Cardiac muscle cell (in vitro differentiated cells and primary cell): ENCODE measurements at regions not wholly inside any gene's neighbourhood (a gene's known extent, or its start where the extent isn't known, plus 50 kb on each side); places are given as distances from the start of the nearest gene placed in this dataset.

Source experiments
- DNase-seq, 2 donors: peaks; one replicate each; pipeline versions ENCODE4 v3.0.0 to v3.0.0-alpha.2; 2010 to 2017; ENCODE audit warnings: low read depth in 1 of 2, low spot score in 1 of 2
- H3K27ac ChIP-seq: fragments of 200-600 bp; sonication (generic); 2 replicates; pipeline ENCODE4 v1.5.1; 2016
- H3K27me3 ChIP-seq: fragments of 200-600 bp; sonication (generic); 2 replicates; pipeline ENCODE4 v1.6.0; 2016; ENCODE audit warnings: control low read depth
- H3K36me3 ChIP-seq: fragments of 200-600 bp; sonication (generic); 2 replicates; pipeline ENCODE4 v1.5.1; 2016; ENCODE audit warnings: control low read depth
- H3K4me1 ChIP-seq: fragments of 200-600 bp; sonication (generic); 2 replicates; pipeline ENCODE4 v1.8.1; 2017; ENCODE audit warnings: low read depth, mild to moderate bottlenecking, mixed run types
- H3K4me3 ChIP-seq: fragments of 200-600 bp; sonication (generic); 2 replicates; pipeline ENCODE4 v1.5.1; 2016; ENCODE audit warnings: mild to moderate bottlenecking
- H3K9me3 ChIP-seq: fragments of 200-600 bp; sonication (generic); 2 replicates; pipeline ENCODE4 v1.5.1; 2017; ENCODE audit warnings: low read depth, mild to moderate bottlenecking, control low read depth
- TF ChIP-seq, protein P1 (sequence below): IDR thresholded peaks from 2 replicates; pipeline ENCODE4 v1.5.1; 2012; ENCODE audit warnings: low read depth, mild to moderate bottlenecking, low read length

- Histone ChIP-seq H3K36me3 (no peaks in the 10 kb centered on the region), H3K4me1 (no peaks in the 10 kb centered on the region), H3K9me3 (no peaks in the 10 kb centered on the region), H3K4me3 (no peak overlapping the region), H3K27ac (no peak overlapping the region), H3K27me3 (peaks cover 5% of the 10 kb centered on the region)
- TF ChIP-seq, protein P1, sequence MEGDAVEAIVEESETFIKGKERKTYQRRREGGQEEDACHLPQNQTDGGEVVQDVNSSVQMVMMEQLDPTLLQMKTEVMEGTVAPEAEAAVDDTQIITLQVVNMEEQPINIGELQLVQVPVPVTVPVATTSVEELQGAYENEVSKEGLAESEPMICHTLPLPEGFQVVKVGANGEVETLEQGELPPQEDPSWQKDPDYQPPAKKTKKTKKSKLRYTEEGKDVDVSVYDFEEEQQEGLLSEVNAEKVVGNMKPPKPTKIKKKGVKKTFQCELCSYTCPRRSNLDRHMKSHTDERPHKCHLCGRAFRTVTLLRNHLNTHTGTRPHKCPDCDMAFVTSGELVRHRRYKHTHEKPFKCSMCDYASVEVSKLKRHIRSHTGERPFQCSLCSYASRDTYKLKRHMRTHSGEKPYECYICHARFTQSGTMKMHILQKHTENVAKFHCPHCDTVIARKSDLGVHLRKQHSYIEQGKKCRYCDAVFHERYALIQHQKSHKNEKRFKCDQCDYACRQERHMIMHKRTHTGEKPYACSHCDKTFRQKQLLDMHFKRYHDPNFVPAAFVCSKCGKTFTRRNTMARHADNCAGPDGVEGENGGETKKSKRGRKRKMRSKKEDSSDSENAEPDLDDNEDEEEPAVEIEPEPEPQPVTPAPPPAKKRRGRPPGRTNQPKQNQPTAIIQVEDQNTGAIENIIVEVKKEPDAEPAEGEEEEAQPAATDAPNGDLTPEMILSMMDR, result no peak
- no peak for DNase-seq
These were observed 51.1 kb upstream of the BEGAIN start for GRCh38 chr14:100638211-100638855.

DNA sequence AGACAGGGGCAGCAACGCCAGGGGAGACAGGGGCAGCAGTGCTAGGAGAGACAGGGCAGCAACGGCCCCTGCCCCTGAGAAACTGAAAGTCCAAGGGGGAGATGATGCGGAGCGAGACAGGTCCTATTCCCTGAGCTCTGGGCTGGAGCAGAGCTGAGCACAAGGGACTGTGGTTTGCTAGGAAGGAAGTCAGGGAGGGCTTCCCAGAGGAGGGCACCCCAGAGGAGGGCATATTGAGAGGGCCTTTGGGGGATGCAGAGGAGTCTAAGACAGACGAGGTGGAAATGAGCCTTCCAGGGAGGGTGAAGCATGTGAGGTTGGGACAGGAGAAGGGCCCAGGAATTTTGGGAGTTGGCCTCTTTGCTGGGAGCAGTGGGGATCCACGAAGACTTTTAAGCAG, 52.1 kb upstream of the BEGAIN start:
- Histone ChIP-seq H3K4me1 (no peaks in the 10 kb centered on the region), H3K4me3 (no peak overlapping the region), H3K27me3 (peaks cover under 1% of the 10 kb centered on the region), H3K27ac (no peak overlapping the region), H3K36me3 (no peaks in the 10 kb centered on the region), H3K9me3 (no peaks in the 10 kb centered on the region)
- DNase-seq, result no peak
- TF ChIP-seq, protein P1, result no peak

DNA sequence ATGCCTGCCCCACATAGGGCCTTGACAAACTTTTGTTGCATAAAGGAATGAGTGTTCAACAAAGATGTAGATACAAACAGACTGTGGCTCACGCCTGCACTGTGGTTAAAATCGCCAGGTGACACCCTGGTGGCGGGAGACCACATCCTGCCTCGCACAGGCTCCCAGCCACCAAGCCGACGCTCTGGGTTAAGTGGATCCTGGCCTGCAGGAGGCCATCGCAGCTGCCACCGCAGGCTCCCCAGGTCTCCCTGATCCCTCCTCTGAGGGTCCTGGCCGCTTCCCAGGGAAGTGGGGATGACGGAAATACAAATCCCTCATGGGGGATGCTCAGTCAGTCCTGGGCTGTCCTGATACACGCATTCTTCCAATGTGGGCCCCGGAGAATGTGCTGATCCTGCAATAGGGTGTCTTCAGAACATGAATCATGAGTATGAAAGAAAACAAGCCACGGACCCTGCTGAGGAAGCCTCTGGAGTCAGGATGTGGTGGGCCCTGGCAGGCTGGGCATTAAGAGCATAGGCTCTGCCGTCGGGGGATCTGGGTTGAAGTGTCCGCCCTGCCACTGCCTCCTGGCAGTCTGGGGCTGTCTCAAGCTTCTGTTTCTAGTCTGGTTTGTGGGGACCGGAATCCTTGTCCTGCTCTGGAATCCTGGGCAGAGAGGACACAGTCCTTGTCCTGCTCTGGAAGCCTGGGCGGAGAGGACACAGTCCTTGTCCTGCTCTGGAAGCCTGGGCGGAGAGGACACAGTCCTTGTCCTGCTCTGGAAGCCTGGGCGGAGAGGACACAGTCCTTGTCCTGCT, 53.5 kb upstream of the BEGAIN start:
- TF ChIP-seq, protein P1, result no peak
- H3K36me3 ChIP-seq, result no peaks in the 10 kb centered on the region
- H3K9me3 ChIP-seq, result no peaks in the 10 kb centered on the region
- peak in 1 of 2 donors; percentile 22 for DNase-seq
- H3K27me3 ChIP-seq, result no peaks in the 10 kb centered on the region
- no peak overlapping the region for H3K4me3 ChIP-seq
- no peaks in the 10 kb centered on the region for H3K4me1 ChIP-seq
- no peak overlapping the region for H3K27ac ChIP-seq

- no peaks in the 10 kb centered on the region for H3K9me3 ChIP-seq
- no peak for DNase-seq
- no peak overlapping the region for H3K27ac ChIP-seq
- TF ChIP-seq, protein P1, result no peak
- H3K27me3 ChIP-seq, result no peaks in the 10 kb centered on the region
- no peaks in the 10 kb centered on the region for H3K4me1 ChIP-seq
- H3K4me3 ChIP-seq, result no peak overlapping the region
- H3K36me3 ChIP-seq, result no peaks in the 10 kb centered on the region
These were observed 54.1 kb upstream of the BEGAIN start for GRCh38 chr14:100641274-100641860.

- Histone ChIP-seq H3K27ac (no peak overlapping the region), H3K36me3 (no peaks in the 10 kb centered on the region), H3K9me3 (no peaks in the 10 kb centered on the region), H3K27me3 (no peaks in the 10 kb centered on the region), H3K4me1 (no peaks in the 10 kb centered on the region), H3K4me3 (no peak overlapping the region)
- TF ChIP-seq, protein P1, result no peak
- no peak for DNase-seq
These were observed 56.2 kb upstream of the BEGAIN start for GRCh38 chr14:100643426-100643825.
